GM18519 (cell line): ENCODE measurements at regions not wholly inside any gene's neighbourhood (a gene's known extent, or its start where the extent isn't known, plus 50 kb on each side); places are given as distances from the start of the nearest gene placed in this dataset.
"Not testable (repeated sequence)": the region's sequence is repeated elsewhere in the genome, so short reads cannot be mapped to it uniquely, and the experiment has no call there.

Experiments used
- ATAC-seq: cut with Tn5 transposase; IDR thresholded peaks from one replicate; pipeline ENCODE4 v1.9.1; 2021; ENCODE audit warnings: mild to moderate bottlenecking, moderate library complexity; ENCODE audit not compliant: unreplicated experiment, low FRiP score

GRCh38 chr2:52369178-52369577 is 1337.2 kb upstream of the NRXN1 start:
- no peak for ATAC-seq

- no peak for ATAC-seq
Measured at GRCh38 chr2:52368141-52368540, 1336.2 kb upstream of the NRXN1 start.

GRCh38 chr2:52365946-52366345 is 1334.0 kb upstream of the NRXN1 start:
- ATAC-seq = no peak

GRCh38 chr2:52356556-52356955 is 1324.6 kb upstream of the NRXN1 start:
- no peak for ATAC-seq

GRCh38 chr2:52347292-52347691 is 1315.4 kb upstream of the NRXN1 start:
- no peak for ATAC-seq

GRCh38 chr2:52345676-52346075 is 1313.7 kb upstream of the NRXN1 start:
- ATAC-seq = no peak

GRCh38 chr2:52345082-52345481 is 1313.2 kb upstream of the NRXN1 start:
- no peak for ATAC-seq

GRCh38 chr2:52343706-52344266 is 1311.9 kb upstream of the NRXN1 start:
- ATAC-seq = no peak

GRCh38 chr2:52343010-52343409 is 1311.1 kb upstream of the NRXN1 start:
- no peak for ATAC-seq

GRCh38 chr2:52342458-52342857 is 1310.5 kb upstream of the NRXN1 start:
- ATAC-seq = no peak

- no peak for ATAC-seq
Measured at GRCh38 chr2:52341732-52342131, 1309.8 kb upstream of the NRXN1 start.

GRCh38 chr2:52340171-52340570 is 1308.2 kb upstream of the NRXN1 start:
- no peak for ATAC-seq

GRCh38 chr2:52337786-52338185 is 1305.9 kb upstream of the NRXN1 start:
- ATAC-seq = not testable (repeated sequence)

- no peak for ATAC-seq
Measured at GRCh38 chr2:52336951-52337350, 1305.0 kb upstream of the NRXN1 start.

- no peak for ATAC-seq
Measured at GRCh38 chr2:52335727-52336126, 1303.8 kb upstream of the NRXN1 start.

- ATAC-seq = no peak
Measured at GRCh38 chr2:52334185-52334584, 1302.3 kb upstream of the NRXN1 start.

- no peak for ATAC-seq
Measured at GRCh38 chr2:52327641-52328040, 1295.7 kb upstream of the NRXN1 start.

- ATAC-seq = no peak
Measured at GRCh38 chr2:52314231-52314630, 1282.3 kb upstream of the NRXN1 start.

- ATAC-seq = no peak
Measured at GRCh38 chr2:52312486-52312885, 1280.6 kb upstream of the NRXN1 start.

- ATAC-seq = no peak
Measured at GRCh38 chr2:52311862-52312261, 1279.9 kb upstream of the NRXN1 start.

GRCh38 chr2:52308156-52308555 is 1276.2 kb upstream of the NRXN1 start:
- ATAC-seq = no peak

- ATAC-seq = no peak
Measured at GRCh38 chr2:52294628-52295027, 1262.7 kb upstream of the NRXN1 start.

- ATAC-seq = no peak
Measured at GRCh38 chr2:52292801-52293200, 1260.9 kb upstream of the NRXN1 start.
